IPS-18a (cell line): ENCODE measurements at regions not wholly inside any gene's neighbourhood (a gene's known extent, or its start where the extent isn't known, plus 50 kb on each side); places are given as distances from the start of the nearest gene placed in this dataset.
"Not testable (repeated sequence)": the region's sequence is repeated elsewhere in the genome, so short reads cannot be mapped to it uniquely, and the experiment has no call there.

Experiments used
- H3K27ac ChIP-seq: one replicate; pipeline ENCODE4 v1.5.1; 2013; ENCODE audit warnings: low read length
- H3K27me3 ChIP-seq: one replicate; pipeline ENCODE4 v1.6.1; 2013; ENCODE audit warnings: mild to moderate bottlenecking, low read length; ENCODE audit not compliant: control insufficient read depth, insufficient read depth
- H3K36me3 ChIP-seq: one replicate; pipeline ENCODE4 v1.6.1; 2013; ENCODE audit warnings: low read depth, low read length; ENCODE audit not compliant: control insufficient read depth
- H3K4me1 ChIP-seq: one replicate; pipeline ENCODE4 v1.6.1; 2013; ENCODE audit warnings: low read depth, low read length; ENCODE audit not compliant: control insufficient read depth
- H3K4me3 ChIP-seq: one replicate; pipeline ENCODE4 v1.5.1; 2013; ENCODE audit warnings: low read length
- H3K9ac ChIP-seq: one replicate; pipeline ENCODE4 v1.6.1; 2013; ENCODE audit warnings: mild to moderate bottlenecking, low read length, moderate library complexity
- H3K9me3 ChIP-seq: one replicate; pipeline ENCODE4 v1.6.1; 2013; ENCODE audit warnings: low read depth, low read length; ENCODE audit not compliant: control insufficient read depth

DNA sequence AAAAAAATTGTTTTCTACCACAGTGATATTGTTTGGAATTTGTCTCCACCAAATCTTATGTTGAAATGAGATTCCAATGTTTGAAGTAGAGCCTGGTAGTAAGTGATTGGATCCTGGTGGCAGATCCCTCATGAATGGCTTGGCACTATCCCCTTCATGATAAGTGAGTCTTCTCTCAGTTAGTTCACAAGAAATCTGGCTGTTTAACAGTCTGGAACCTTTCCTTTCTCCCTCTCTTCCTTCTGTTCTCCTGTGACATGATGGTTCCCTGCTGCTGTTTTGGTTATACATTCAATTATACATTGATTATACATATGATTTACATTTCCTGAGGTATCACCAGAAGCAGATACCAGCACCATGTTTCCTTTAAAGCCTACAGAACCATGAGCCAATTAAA is 442.2 kb downstream of the SLC6A15 start:
- Histone ChIP-seq H3K4me3 (no peak overlapping the region), H3K4me1 (no peaks in the 10 kb centered on the region), H3K9ac (no peak overlapping the region), H3K9me3 (no peaks in the 10 kb centered on the region), H3K27ac (no peak overlapping the region), H3K36me3 (no peaks in the 10 kb centered on the region), H3K27me3 (no peaks in the 10 kb centered on the region)

DNA sequence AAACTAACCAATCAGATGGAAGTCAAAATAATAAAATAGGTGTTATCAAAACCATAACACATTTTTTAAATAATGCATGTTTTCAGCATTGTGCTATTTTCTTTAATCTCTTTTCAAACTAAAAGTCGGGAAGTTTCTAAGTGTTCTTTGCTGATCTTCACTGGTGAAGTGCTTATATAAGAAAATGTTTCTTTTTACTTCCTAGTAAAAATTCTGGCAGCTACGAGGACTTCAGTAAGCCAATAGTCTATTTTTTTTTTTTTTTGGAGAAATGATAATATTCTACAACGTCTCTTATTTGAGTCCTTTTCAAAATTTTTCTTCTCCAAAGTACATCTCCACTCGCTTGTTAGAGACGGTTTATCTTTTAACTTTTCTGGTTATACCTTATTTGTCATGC is 448.0 kb downstream of the SLC6A15 start:
- Histone ChIP-seq H3K4me1 (no peaks in the 10 kb centered on the region), H3K4me3 (no peak overlapping the region), H3K36me3 (no peaks in the 10 kb centered on the region), H3K9ac (no peak overlapping the region), H3K27ac (no peak overlapping the region), H3K27me3 (no peaks in the 10 kb centered on the region), H3K9me3 (no peaks in the 10 kb centered on the region)

DNA sequence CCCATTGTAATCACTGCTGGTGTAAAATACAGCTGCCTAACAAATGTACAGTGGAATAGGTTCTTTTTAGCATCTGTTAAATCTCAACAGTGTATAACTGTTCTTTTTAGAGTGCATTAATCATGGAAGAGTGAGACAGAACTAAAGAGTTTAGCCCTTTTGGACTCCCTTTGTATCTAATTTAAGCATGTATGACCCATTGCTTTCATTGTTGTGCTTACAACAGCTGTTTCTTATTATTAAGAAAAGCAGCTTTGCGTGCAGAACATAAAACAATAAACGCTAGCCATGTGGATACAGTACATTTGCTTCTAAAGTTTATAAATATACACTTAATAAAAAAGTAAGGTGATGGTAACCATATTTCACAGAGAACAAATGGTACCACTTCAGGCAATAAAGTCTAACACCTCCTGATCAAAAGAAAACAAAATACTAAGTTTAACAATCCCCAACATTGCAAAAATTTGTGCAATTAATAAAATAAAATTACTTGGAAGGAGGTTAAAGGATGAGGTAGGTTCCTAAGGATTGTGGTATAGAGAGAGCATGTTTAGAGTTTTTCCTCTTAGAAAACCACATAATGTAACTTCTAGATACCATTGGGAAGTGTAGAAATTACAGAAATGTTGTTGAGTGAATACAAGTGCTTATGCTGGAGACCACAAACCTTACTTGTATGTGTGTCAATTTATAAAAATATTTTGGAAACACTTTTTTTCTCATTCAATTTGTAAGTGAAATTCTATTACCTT is 448.7 kb downstream of the SLC6A15 start:
- Histone ChIP-seq H3K9ac (no peak overlapping the region), H3K4me3 (no peak overlapping the region), H3K36me3 (no peaks in the 10 kb centered on the region)

DNA sequence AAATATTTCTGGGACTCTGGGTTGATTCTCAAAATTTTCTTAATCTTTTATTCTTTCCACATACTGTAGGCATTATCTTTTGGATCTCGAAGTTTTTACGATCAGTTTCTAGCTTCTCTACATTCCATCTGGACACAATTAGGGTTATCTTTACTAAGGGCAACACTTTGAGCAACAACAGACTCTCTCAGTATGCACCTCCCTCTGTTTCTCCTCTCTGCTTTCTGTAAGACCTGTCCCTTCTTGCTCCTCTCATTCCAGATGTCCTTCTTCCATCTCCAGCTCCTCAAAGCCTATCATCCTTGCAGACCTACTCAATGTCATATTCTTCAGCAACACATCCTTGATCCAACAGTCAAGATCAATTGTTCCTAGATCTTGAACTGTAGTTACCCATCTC is 457.0 kb downstream of the SLC6A15 start:
- Histone ChIP-seq H3K27ac (no peak overlapping the region), H3K9me3 (no peaks in the 10 kb centered on the region), H3K9ac (no peak overlapping the region), H3K36me3 (no peaks in the 10 kb centered on the region), H3K27me3 (no peaks in the 10 kb centered on the region), H3K4me3 (no peak overlapping the region), H3K4me1 (no peaks in the 10 kb centered on the region)

More for the DNA sequence above, 448.7 kb downstream of the SLC6A15 start:
- no peaks in the 10 kb centered on the region for H3K9me3 ChIP-seq
- H3K27ac ChIP-seq, result no peak overlapping the region
- no peaks in the 10 kb centered on the region for H3K4me1 ChIP-seq
- no peaks in the 10 kb centered on the region for H3K27me3 ChIP-seq

DNA sequence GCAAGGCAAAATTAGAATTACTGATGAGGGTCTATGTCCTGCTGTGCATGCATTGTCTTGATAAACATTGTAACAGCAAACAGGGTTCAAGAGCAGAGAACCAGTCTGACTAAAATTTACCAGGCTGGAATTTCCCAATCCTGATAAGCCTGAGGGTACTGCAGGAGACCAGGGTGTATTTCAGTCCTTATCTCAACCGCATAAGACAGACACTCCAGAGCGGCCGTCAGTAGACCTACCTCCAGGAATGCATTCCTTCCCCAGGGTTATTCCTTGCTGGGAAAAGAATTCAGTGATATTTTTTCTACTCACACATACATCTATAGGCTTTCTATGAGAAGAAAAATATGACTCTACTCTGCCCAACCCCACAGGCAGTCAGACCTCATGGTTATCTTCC is 466.1 kb downstream of the SLC6A15 start:
- not testable (repeated sequence) for H3K36me3 ChIP-seq, H3K4me3 ChIP-seq, H3K27me3 ChIP-seq, H3K9me3 ChIP-seq, H3K9ac ChIP-seq, H3K4me1 ChIP-seq, H3K27ac ChIP-seq

DNA sequence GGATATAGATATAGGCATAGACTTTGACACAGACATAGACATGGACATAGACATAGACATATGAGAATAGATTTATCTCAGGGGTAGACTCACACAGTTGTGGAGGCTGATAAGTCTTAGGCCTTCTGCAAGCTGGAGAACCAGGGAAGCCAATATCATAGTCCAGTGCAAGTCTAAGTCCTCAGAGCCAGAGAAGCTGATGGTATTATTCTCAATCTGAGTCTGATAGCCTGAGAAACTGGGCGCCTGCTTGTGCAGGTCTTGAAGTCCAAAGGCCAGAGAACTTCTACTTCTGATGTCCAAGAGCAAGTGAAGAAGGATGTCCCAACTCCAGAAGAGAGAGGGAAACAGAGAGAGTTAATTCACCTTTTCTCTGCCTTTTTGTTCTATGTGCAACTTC is 476.5 kb downstream of the SLC6A15 start:
- no peak overlapping the region for H3K9ac ChIP-seq
- no peaks in the 10 kb centered on the region for H3K27me3 ChIP-seq
- H3K4me3 ChIP-seq, result no peak overlapping the region
- H3K9me3 ChIP-seq, result no peaks in the 10 kb centered on the region
- peaks cover 7% of the 10 kb centered on the region for H3K4me1 ChIP-seq
- H3K27ac ChIP-seq, result no peak overlapping the region
- H3K36me3 ChIP-seq, result no peaks in the 10 kb centered on the region

DNA sequence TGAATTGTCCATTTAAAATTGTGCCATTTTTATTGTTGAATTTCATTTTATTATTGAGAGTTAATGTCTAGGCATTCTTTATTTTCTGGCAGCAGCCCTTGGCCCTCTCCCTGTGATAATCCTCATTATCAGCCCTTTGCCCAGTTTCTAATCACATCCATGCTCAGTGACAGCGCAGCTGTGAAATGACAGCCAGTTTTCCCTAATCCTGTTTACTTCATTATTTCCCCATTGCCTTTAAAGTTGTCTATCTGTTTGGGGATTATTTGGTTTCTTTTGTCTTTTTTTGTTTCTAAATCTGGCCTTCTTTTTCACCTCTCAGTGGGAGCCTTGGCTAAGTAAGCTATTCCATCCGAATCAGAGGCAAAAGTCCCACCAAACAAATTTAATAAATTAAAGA is 476.9 kb downstream of the SLC6A15 start:
- no peaks in the 10 kb centered on the region for H3K36me3 ChIP-seq
- no peak overlapping the region for H3K4me3 ChIP-seq
- peaks cover 7% of the 10 kb centered on the region for H3K4me1 ChIP-seq
- H3K9ac ChIP-seq, result no peak overlapping the region
- H3K27ac ChIP-seq, result no peak overlapping the region
- H3K9me3 ChIP-seq, result no peaks in the 10 kb centered on the region
- no peaks in the 10 kb centered on the region for H3K27me3 ChIP-seq

DNA sequence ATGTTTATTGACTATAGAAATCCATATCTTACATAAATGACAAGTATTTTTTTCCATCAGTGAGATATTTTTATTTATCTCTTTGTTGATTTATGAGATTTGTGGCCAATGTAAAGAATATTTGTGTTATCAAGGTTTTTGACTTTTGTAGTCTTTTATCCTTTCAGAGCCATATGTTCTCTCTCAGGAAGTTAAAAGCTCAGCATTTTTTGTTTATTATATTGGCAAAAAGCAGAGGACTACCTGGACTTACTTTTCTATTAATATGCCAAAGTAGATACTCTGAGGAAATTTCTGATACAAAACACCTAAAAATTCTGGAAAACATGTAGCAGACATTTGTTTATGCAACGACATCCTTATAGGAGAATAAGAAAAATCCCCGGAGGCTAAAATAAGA is 490.3 kb downstream of the SLC6A15 start:
- no peaks in the 10 kb centered on the region for H3K27me3 ChIP-seq

DNA sequence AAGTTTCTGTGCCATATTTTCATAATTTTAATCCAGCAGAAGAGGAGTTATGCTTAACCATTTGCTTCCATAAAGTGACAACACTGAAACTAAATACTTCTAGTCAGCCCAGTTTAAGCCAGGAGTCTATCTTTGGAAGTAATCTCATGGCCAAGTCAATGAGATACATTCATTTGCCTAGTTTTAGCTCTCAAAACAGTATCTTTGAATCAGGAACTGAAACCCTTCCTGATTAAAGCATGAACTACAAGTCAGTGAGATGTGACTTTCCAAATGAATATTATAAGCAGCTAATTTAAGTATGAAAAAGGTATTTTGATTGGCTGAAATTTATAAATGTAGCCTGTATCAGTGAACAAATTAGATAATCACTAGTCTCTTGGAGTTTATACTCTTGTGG is 491.5 kb downstream of the SLC6A15 start:
- H3K4me1 ChIP-seq, result no peaks in the 10 kb centered on the region
- H3K36me3 ChIP-seq, result no peaks in the 10 kb centered on the region
- no peaks in the 10 kb centered on the region for H3K27me3 ChIP-seq
- H3K9me3 ChIP-seq, result no peaks in the 10 kb centered on the region
- no peak overlapping the region for H3K27ac ChIP-seq
- no peak overlapping the region for H3K4me3 ChIP-seq
- no peak overlapping the region for H3K9ac ChIP-seq

More for the DNA sequence above, 490.3 kb downstream of the SLC6A15 start:
- no peak overlapping the region for H3K4me3 ChIP-seq
- no peak overlapping the region for H3K27ac ChIP-seq
- no peak overlapping the region for H3K9ac ChIP-seq
- no peaks in the 10 kb centered on the region for H3K36me3 ChIP-seq
- H3K4me1 ChIP-seq, result no peaks in the 10 kb centered on the region
- no peaks in the 10 kb centered on the region for H3K9me3 ChIP-seq

DNA sequence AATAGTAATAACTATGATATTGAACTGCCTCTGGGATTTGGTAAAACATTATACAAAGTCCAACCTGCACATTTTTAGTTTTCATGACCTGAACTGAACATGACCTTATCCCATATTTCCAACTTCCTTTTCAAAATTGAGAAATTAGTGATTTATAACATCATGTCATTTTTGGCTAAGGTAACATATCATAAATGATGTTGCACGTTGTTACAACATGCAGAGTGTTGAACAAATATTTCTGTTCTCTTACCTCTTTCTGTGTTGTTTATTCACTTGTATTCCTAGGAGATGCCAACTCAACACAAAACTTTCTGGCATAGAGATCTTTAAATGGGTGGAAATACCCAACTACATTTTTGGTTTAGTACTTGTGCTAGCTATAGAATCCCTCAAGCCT is 496.0 kb downstream of the SLC6A15 start:
- Histone ChIP-seq H3K36me3 (no peaks in the 10 kb centered on the region), H3K4me1 (no peaks in the 10 kb centered on the region), H3K4me3 (no peak overlapping the region), H3K27me3 (no peaks in the 10 kb centered on the region), H3K27ac (no peak overlapping the region), H3K9me3 (no peaks in the 10 kb centered on the region), H3K9ac (no peak overlapping the region)

DNA sequence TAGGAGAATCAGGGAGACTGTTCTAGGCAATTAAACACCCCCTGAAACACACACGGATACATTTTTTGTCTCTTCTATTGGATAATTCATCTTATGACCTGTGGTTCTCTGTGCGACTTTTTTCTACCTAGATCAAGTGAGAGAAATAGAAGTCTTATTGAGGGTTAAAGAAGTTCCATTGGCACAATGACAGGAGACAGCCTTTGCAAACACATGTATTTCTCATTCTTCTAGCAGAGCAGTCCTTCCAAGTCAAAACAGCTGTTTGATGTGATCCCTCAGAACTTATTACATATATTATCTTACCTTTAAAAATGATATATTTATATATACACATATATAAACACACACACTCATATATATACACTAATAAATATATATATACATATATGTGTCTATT is 496.7 kb downstream of the SLC6A15 start:
- H3K27ac ChIP-seq, result no peak overlapping the region
- H3K9me3 ChIP-seq, result no peaks in the 10 kb centered on the region
- H3K27me3 ChIP-seq, result no peaks in the 10 kb centered on the region
- H3K9ac ChIP-seq, result no peak overlapping the region
- no peaks in the 10 kb centered on the region for H3K36me3 ChIP-seq
- H3K4me1 ChIP-seq, result no peaks in the 10 kb centered on the region
- no peak overlapping the region for H3K4me3 ChIP-seq

DNA sequence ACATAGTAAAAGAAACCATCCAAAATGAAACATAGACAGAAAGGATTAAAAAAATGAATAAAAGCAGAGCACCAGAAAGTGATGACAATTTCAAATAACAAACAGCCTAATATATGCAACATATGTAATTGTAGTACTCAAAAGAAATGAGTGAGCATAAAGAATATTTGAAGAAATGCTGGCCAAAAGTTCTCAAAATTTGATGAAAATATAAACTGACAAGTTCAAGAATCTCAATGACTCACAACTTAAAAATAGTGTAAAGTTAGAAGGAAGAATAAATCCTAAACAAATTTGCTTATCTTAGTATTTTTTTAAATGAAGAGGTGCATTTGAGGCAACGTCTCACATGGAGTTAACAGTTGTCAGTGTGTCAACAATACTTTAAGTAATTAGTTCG is 498.9 kb downstream of the SLC6A15 start:
- Histone ChIP-seq H3K9me3 (no peaks in the 10 kb centered on the region), H3K27me3 (no peaks in the 10 kb centered on the region), H3K27ac (no peak overlapping the region), H3K4me1 (no peaks in the 10 kb centered on the region), H3K36me3 (no peaks in the 10 kb centered on the region), H3K9ac (no peak overlapping the region), H3K4me3 (no peak overlapping the region)
